ENCODE measurements at regions not wholly inside any gene's neighbourhood (a gene's known extent, or its start where the extent isn't known, plus 50 kb on each side); places are given as distances from the start of the nearest gene placed in this dataset.

GRCh38 chrX:88944661-88945060 is 197.6 kb downstream of the CPXCR1 start:
- no peak for TF ChIP-seq CTCF (IDR thresholded peaks at IDR 0.05)
- no peak for TF ChIP-seq ZFX (IDR thresholded peaks at IDR 0.05; ENCODE audit: borderline replicate concordance)

Measured in 22Rv1 (cell line).